HepG2 (cell line): ENCODE measurements at regions not wholly inside any gene's neighbourhood (a gene's known extent, or its start where the extent isn't known, plus 50 kb on each side); places are given as distances from the start of the nearest gene placed in this dataset.

ENCODE experiments used
- FOXC1 ChIP-seq: sonication (generic); formaldehyde crosslinking; IDR thresholded peaks from 2 replicates; pipeline ENCODE4 v1.8.0; 2022; ENCODE audit warnings: mild to moderate bottlenecking, missing genetic modification reagents, borderline replicate concordance
- HDAC2 ChIP-seq: sonication (generic); formaldehyde crosslinking; IDR thresholded peaks from 2 replicates; pipeline ENCODE4 v1.4.0; 2020; ENCODE audit warnings: missing genetic modification reagents
- HHEX ChIP-seq: IDR thresholded peaks from 2 replicates; pipeline ENCODE4 v1.6.1; 2016; ENCODE audit warnings: control low read depth
- JUND ChIP-seq: sonication (generic); formaldehyde crosslinking; IDR thresholded peaks from 2 replicates; pipeline ENCODE4 v1.8.0; 2022; ENCODE audit warnings: mild to moderate bottlenecking, missing genetic modification reagents
- NCOR1 ChIP-seq: fragments of 200-600 bp; sonication (generic); IDR thresholded peaks from 2 replicates; pipeline ENCODE4 v1.7.0; 2017; ENCODE audit warnings: antibody characterized with exemption, low read length, borderline replicate concordance
- NPAS2 ChIP-seq: sonication (generic); formaldehyde crosslinking; IDR thresholded peaks from 2 replicates; pipeline ENCODE4 v1.8.0; 2022; ENCODE audit warnings: mild to moderate bottlenecking, missing genetic modification reagents, borderline replicate concordance
- NR1H2 ChIP-seq: sonication (generic); formaldehyde crosslinking; IDR thresholded peaks from 2 replicates; pipeline ENCODE4 v1.8.1; 2022; ENCODE audit warnings: low read depth, missing genetic modification reagents, borderline replicate concordance
- PLRG1 ChIP-seq: fragments of 450-650 bp; conservative IDR thresholded peaks from 2 replicates; pipeline ENCODE4 v1.6.1; 2016
- POGZ ChIP-seq: sonication (generic); formaldehyde crosslinking; IDR thresholded peaks from 2 replicates; pipeline ENCODE4 v1.4.0; 2020; ENCODE audit warnings: mild to moderate bottlenecking, missing genetic modification reagents
- RFX1 ChIP-seq: fragments of 450-650 bp; IDR thresholded peaks from 2 replicates; pipeline ENCODE4 v1.6.1; 2017
- SNAPC2 ChIP-seq: sonication (generic); formaldehyde crosslinking; IDR thresholded peaks from 2 replicates; pipeline ENCODE4 v1.8.1; 2022; ENCODE audit warnings: mild to moderate bottlenecking, missing genetic modification reagents
- TP53 ChIP-seq: sonication (generic); formaldehyde crosslinking; conservative IDR thresholded peaks from 2 replicates; pipeline ENCODE4 v1.4.0; 2020; ENCODE audit warnings: missing genetic modification reagents
- ZFX ChIP-seq: sonication (generic); formaldehyde crosslinking; IDR thresholded peaks from 2 replicates; pipeline ENCODE4 v1.4.0; 2020; ENCODE audit warnings: mild to moderate bottlenecking, low read depth, missing genetic modification reagents, moderate library complexity
- ZNF383 ChIP-seq: sonication (generic); formaldehyde crosslinking; IDR thresholded peaks from 2 replicates; pipeline ENCODE4 v1.4.0; 2020; ENCODE audit warnings: missing genetic modification reagents, mild to moderate bottlenecking, borderline replicate concordance
- ZNF615 ChIP-seq: sonication (generic); formaldehyde crosslinking; IDR thresholded peaks from 2 replicates; pipeline ENCODE4 v1.5.0; 2020; ENCODE audit warnings: mild to moderate bottlenecking, missing genetic modification reagents, borderline replicate concordance
- ZNF782 ChIP-seq: sonication (generic); formaldehyde crosslinking; IDR thresholded peaks from 2 replicates; pipeline ENCODE4 v1.4.0; 2020; ENCODE audit warnings: missing genetic modification reagents, mild to moderate bottlenecking, borderline replicate concordance
- TF ChIP-seq, protein P1 (sequence below): sonication (generic); formaldehyde crosslinking; IDR thresholded peaks from 2 replicates; pipeline ENCODE4 v1.4.0; 2020; ENCODE audit warnings: missing genetic modification reagents, borderline replicate concordance
- TF ChIP-seq, protein P2 (sequence below): sonication (generic); formaldehyde crosslinking; IDR thresholded peaks from 2 replicates; pipeline ENCODE4 v1.8.1; 2022; ENCODE audit warnings: low read depth, mild to moderate bottlenecking, missing genetic modification reagents
- TF ChIP-seq, protein P3 (sequence below): sonication (generic); formaldehyde crosslinking; IDR thresholded peaks from 2 replicates; pipeline ENCODE4 v1.8.1; 2023; ENCODE audit warnings: mild to moderate bottlenecking, missing genetic modification reagents
- TF ChIP-seq, protein P4 (sequence below): IDR thresholded peaks from 2 replicates; pipeline ENCODE4 v1.6.1; 2018; ENCODE audit warnings: missing genetic modification reagents, mild to moderate bottlenecking, missing compliant biosample characterization
- TF ChIP-seq, protein P5 (sequence below): IDR thresholded peaks from 2 replicates; pipeline ENCODE4 v1.6.1; 2016; ENCODE audit warnings: missing genetic modification reagents, missing compliant biosample characterization

DNA sequence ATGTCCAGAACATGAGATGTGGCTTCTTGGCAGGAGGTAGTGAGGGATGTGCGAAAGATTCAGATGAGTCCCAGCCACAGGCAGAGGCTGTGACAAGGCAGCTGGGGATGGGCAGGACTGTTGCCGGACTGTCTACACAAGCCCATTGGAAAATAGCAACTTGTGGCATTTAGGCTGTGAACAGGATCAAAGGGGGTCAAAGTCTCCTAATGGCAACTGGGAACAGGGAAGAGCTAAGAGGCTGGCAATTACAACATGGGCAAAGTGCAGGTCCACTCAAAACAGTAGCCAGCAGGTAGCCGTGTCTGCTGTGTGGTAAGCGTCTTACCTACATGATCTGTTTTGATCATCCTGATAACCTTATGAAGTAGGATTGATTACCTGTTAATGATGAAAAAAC is 254.2 kb upstream of the ZNF32 start (continued):
- TF ChIP-seq, protein P1, sequence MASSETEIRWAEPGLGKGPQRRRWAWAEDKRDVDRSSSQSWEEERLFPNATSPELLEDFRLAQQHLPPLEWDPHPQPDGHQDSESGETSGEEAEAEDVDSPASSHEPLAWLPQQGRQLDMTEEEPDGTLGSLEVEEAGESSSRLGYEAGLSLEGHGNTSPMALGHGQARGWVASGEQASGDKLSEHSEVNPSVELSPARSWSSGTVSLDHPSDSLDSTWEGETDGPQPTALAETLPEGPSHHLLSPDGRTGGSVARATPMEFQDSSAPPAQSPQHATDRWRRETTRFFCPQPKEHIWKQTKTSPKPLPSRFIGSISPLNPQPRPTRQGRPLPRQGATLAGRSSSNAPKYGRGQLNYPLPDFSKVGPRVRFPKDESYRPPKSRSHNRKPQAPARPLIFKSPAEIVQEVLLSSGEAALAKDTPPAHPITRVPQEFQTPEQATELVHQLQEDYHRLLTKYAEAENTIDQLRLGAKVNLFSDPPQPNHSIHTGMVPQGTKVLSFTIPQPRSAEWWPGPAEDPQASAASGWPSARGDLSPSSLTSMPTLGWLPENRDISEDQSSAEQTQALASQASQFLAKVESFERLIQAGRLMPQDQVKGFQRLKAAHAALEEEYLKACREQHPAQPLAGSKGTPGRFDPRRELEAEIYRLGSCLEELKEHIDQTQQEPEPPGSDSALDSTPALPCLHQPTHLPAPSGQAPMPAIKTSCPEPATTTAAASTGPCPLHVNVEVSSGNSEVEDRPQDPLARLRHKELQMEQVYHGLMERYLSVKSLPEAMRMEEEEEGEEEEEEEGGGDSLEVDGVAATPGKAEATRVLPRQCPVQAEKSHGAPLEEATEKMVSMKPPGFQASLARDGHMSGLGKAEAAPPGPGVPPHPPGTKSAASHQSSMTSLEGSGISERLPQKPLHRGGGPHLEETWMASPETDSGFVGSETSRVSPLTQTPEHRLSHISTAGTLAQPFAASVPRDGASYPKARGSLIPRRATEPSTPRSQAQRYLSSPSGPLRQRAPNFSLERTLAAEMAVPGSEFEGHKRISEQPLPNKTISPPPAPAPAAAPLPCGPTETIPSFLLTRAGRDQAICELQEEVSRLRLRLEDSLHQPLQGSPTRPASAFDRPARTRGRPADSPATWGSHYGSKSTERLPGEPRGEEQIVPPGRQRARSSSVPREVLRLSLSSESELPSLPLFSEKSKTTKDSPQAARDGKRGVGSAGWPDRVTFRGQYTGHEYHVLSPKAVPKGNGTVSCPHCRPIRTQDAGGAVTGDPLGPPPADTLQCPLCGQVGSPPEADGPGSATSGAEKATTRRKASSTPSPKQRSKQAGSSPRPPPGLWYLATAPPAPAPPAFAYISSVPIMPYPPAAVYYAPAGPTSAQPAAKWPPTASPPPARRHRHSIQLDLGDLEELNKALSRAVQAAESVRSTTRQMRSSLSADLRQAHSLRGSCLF: no peak
- TF ChIP-seq HHEX (peak; percentile 25; the same call in 1 of the 2 replicates), SNAPC2 (CRISPR knock-in tag) (no peak), NPAS2 (CRISPR knock-in tag) (no peak), RFX1 (no peak), POGZ (peak; percentile 68), ZNF615 (no peak), TP53 (CRISPR knock-in tag) (no peak), NR1H2 (CRISPR knock-in tag) (no peak), NCOR1 (peak; percentile 67; the same call in 1 of the 2 replicates), FOXC1 (CRISPR knock-in tag) (no peak), JUND (CRISPR knock-in tag) (no peak), ZNF782 (CRISPR knock-in tag) (no peak), ZFX (CRISPR knock-in tag) (0 out of 2 replicates have a peak, but pooled peaks have one; percentile 21), HDAC2 (CRISPR knock-in tag) (0 out of 2 replicates have a peak, but pooled peaks have one; percentile 37), PLRG1 (no peak), ZNF383 (CRISPR knock-in tag) (no peak)
- TF ChIP-seq, protein P2, sequence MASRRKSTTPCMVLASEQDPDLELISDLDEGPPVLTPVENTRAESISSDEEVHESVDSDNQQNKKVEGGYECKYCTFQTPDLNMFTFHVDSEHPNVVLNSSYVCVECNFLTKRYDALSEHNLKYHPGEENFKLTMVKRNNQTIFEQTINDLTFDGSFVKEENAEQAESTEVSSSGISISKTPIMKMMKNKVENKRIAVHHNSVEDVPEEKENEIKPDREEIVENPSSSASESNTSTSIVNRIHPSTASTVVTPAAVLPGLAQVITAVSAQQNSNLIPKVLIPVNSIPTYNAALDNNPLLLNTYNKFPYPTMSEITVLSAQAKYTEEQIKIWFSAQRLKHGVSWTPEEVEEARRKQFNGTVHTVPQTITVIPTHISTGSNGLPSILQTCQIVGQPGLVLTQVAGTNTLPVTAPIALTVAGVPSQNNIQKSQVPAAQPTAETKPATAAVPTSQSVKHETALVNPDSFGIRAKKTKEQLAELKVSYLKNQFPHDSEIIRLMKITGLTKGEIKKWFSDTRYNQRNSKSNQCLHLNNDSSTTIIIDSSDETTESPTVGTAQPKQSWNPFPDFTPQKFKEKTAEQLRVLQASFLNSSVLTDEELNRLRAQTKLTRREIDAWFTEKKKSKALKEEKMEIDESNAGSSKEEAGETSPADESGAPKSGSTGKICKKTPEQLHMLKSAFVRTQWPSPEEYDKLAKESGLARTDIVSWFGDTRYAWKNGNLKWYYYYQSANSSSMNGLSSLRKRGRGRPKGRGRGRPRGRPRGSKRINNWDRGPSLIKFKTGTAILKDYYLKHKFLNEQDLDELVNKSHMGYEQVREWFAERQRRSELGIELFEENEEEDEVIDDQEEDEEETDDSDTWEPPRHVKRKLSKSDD (CRISPR knock-in tag): no peak
- TF ChIP-seq, protein P3, sequence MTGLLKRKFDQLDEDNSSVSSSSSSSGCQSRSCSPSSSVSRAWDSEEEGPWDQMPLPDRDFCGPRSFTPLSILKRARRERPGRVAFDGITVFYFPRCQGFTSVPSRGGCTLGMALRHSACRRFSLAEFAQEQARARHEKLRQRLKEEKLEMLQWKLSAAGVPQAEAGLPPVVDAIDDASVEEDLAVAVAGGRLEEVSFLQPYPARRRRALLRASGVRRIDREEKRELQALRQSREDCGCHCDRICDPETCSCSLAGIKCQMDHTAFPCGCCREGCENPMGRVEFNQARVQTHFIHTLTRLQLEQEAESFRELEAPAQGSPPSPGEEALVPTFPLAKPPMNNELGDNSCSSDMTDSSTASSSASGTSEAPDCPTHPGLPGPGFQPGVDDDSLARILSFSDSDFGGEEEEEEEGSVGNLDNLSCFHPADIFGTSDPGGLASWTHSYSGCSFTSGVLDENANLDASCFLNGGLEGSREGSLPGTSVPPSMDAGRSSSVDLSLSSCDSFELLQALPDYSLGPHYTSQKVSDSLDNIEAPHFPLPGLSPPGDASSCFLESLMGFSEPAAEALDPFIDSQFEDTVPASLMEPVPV (CRISPR knock-in tag): no peak
- TF ChIP-seq, protein P4, sequence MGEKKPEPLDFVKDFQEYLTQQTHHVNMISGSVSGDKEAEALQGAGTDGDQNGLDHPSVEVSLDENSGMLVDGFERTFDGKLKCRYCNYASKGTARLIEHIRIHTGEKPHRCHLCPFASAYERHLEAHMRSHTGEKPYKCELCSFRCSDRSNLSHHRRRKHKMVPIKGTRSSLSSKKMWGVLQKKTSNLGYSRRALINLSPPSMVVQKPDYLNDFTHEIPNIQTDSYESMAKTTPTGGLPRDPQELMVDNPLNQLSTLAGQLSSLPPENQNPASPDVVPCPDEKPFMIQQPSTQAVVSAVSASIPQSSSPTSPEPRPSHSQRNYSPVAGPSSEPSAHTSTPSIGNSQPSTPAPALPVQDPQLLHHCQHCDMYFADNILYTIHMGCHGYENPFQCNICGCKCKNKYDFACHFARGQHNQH (CRISPR knock-in tag): peak; percentile 54; the same call in 1 of the 2 replicates
- TF ChIP-seq, protein P5, sequence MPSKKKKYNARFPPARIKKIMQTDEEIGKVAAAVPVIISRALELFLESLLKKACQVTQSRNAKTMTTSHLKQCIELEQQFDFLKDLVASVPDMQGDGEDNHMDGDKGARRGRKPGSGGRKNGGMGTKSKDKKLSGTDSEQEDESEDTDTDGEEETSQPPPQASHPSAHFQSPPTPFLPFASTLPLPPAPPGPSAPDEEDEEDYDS (CRISPR knock-in tag): no peak; the same call in 1 of the 2 replicates
